CD14-positive monocyte (primary cell): ENCODE measurements at regions not wholly inside any gene's neighbourhood (a gene's known extent, or its start where the extent isn't known, plus 50 kb on each side); places are given as distances from the start of the nearest gene placed in this dataset.
"Not testable (repeated sequence)": the region's sequence is repeated elsewhere in the genome, so short reads cannot be mapped to it uniquely, and the experiment has no call there.

Experiments
- DNase-seq, 3 donors: peaks; one replicate each; pipeline ENCODE4 v3.0.0-alpha.2; 2011 to 2022
- H2AFZ ChIP-seq: 2 replicates; pipeline ENCODE4 v1.6.0; 2012; ENCODE audit warnings: mild to moderate bottlenecking, low read depth, low read length, inconsistent platforms; ENCODE audit not compliant: insufficient read depth, poor library complexity, severe bottlenecking
- H3K27ac ChIP-seq, 2 donors: 1 replicate in 1 of 2; 2 replicates in 1 of 2; pipeline ENCODE4 v1.5.1; 2012 to 2013; ENCODE audit warnings: low read length in 2 of 2, control low read depth in 1 of 2, inconsistent platforms in 1 of 2, low read depth in 1 of 2, mild to moderate bottlenecking in 1 of 2
- H3K27me3 ChIP-seq, 2 donors: one replicate each; pipeline versions ENCODE4 v1.6.0 to v1.6.1; 2011 to 2013; ENCODE audit warnings: low read length in 2 of 2; ENCODE audit not compliant: control insufficient read depth in 2 of 2, insufficient read depth in 2 of 2
- H3K36me3 ChIP-seq, 2 donors: replicated peaks in 1 of 2; 1 replicate in 1 of 2; 2 replicates in 1 of 2; pipeline versions ENCODE4 v1.5.1 to v1.6.1; 2012 to 2013; ENCODE audit warnings: low read length in 2 of 2, control low read depth in 1 of 2, inconsistent platforms in 1 of 2, mild to moderate bottlenecking in 1 of 2; ENCODE audit not compliant: insufficient read depth in 2 of 2, control insufficient read depth in 1 of 2
- H3K4me1 ChIP-seq, 2 donors: 1 replicate in 1 of 2; 2 replicates in 1 of 2; pipeline versions ENCODE4 v1.5.1 to v1.6.1; 2012 to 2013; ENCODE audit warnings: low read length in 2 of 2, control low read depth in 1 of 2, inconsistent platforms in 1 of 2, mild to moderate bottlenecking in 1 of 2, moderate library complexity in 1 of 2; ENCODE audit not compliant: insufficient read depth in 2 of 2, control insufficient read depth in 1 of 2
- H3K4me2 ChIP-seq: replicated peaks from 2 replicates; pipeline ENCODE3; 2012; ENCODE audit warnings: low read length, moderate library complexity, mild to moderate bottlenecking; ENCODE audit not compliant: poor library complexity, severe bottlenecking; ENCODE audit errors: extremely low read depth
- H3K4me3 ChIP-seq, 3 experiments: fragments of 200-600 bp in 1 of 3; sonication (generic) in 1 of 3; replicated peaks in 1 of 3; 1 replicate in 2 of 3; 2 replicates in 1 of 3; pipeline ENCODE4 v1.5.1; 2011 to 2013; ENCODE audit warnings: low read length in 3 of 3, mild to moderate bottlenecking in 3 of 3, control low read depth in 2 of 3, low read depth in 2 of 3, inconsistent platforms in 1 of 3, moderate library complexity in 1 of 3
- H3K79me2 ChIP-seq: 2 replicates; pipeline ENCODE4 v1.6.0; 2012; ENCODE audit warnings: mild to moderate bottlenecking, control low read depth, inconsistent platforms, low read length, moderate library complexity; ENCODE audit not compliant: insufficient read depth
- H3K9ac ChIP-seq: 2 replicates; pipeline ENCODE4 v1.6.0; 2017; ENCODE audit warnings: low read length, mild to moderate bottlenecking; ENCODE audit not compliant: insufficient read depth, poor library complexity, severe bottlenecking
- H3K9me3 ChIP-seq, 2 donors: replicated peaks in 1 of 2; 1 replicate in 1 of 2; 2 replicates in 1 of 2; pipeline versions ENCODE4 v1.5.1 to v1.6.1; 2012 to 2013; ENCODE audit warnings: low read length in 2 of 2, control low read depth in 1 of 2; ENCODE audit not compliant: control insufficient read depth in 1 of 2, insufficient read depth in 1 of 2
- H4K20me1 ChIP-seq: 2 replicates; pipeline ENCODE4 v1.6.0; 2012; ENCODE audit warnings: mild to moderate bottlenecking, low read length, control low read depth, moderate library complexity; ENCODE audit not compliant: insufficient read depth
- H3K27ac Mint-ChIP-seq, 7 donors: one replicate each; pipeline ENCODE4 v1.8.0; 2020; ENCODE audit warnings: mild to moderate bottlenecking in 7 of 7, mixed read lengths in 7 of 7, moderate library complexity in 6 of 7, inconsistent platforms in 2 of 7
- H3K27me3 Mint-ChIP-seq, 3 donors: one replicate each; pipeline ENCODE4 v1.8.0; 2021 to 2022; ENCODE audit warnings: low read depth in 3 of 3, mild to moderate bottlenecking in 3 of 3, mixed read lengths in 3 of 3, moderate library complexity in 3 of 3, inconsistent platforms in 1 of 3
- H3K36me3 Mint-ChIP-seq, 2 donors: one replicate each; pipeline ENCODE4 v1.8.0; 2020; ENCODE audit warnings: mixed read lengths in 2 of 2, inconsistent platforms in 1 of 2, mild to moderate bottlenecking in 1 of 2
- H3K4me1 Mint-ChIP-seq: one replicate; pipeline ENCODE4 v1.8.0; 2020; ENCODE audit warnings: mild to moderate bottlenecking, mixed read lengths
- H3K4me3 Mint-ChIP-seq, 2 donors: one replicate each; pipeline ENCODE4 v1.8.0; 2020; ENCODE audit warnings: mild to moderate bottlenecking in 2 of 2, mixed read lengths in 2 of 2, moderate library complexity in 1 of 2
- H3K9me3 Mint-ChIP-seq, 7 donors: one replicate each; pipeline ENCODE4 v1.8.0; 2020 to 2022; ENCODE audit warnings: mixed read lengths in 7 of 7, mild to moderate bottlenecking in 6 of 7, moderate library complexity in 6 of 7, inconsistent platforms in 2 of 7
- WGBS: methylation state at CpG from one replicate; pipeline ENCODE4 v1.1.5; 2013; ENCODE audit warnings: missing lambda C conversion rate; ENCODE audit not compliant: insufficient coverage; 5-methylcytosine and 5-hydroxymethylcytosine counted together
- intact Hi-C, 2 donors: fragments of 100-400 bp; cut with micrococcal nuclease; formaldehyde crosslinking; loops; one replicate each; pipeline versions ENCODE4 v1.15.0 to v1.15.1; 2023
- TF ChIP-seq, protein P1 (sequence below): fragments of 200-600 bp; IDR thresholded peaks from one replicate; pipeline ENCODE4 v1.8.0; 2022; ENCODE audit warnings: antibody characterized with exemption, mild to moderate bottlenecking

DNA sequence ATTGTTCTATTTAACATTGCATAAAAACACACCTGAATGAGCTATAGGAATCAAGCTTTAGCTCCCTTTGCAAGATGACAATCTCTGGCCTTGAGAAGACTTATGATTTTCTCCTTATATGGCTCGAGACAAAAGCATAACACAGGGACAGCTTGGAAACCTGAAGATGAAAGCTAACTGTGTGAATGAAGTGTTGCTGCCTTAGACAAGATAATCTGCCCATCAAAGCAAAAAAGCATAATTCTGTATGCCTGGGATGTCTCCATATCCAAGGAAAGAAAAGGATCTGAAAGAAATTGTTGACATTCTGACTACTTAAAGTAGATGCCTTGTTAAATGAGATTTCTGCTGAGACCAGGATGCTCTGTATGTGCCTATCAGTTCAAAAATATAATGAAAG lies 526.7 kb upstream of the TOM1L1 start:
- intact Hi-C loops: no loop called here
- H3K36me3 Mint-ChIP-seq: no peaks in the 10 kb centered on the region
- Histone ChIP-seq H3K79me2 (no peaks in the 10 kb centered on the region), H3K4me2 (no peak overlapping the region), H3K36me3 (no peaks in the 10 kb centered on the region), H3K9ac (no peak overlapping the region), H3K9me3 (peaks cover 0 to 6% of the 10 kb centered on the region in 2 donors), H3K27me3 (no peaks in the 10 kb centered on the region), H3K4me3 (no peak overlapping the region), H2AFZ (no peak overlapping the region), H4K20me1 (no peaks in the 10 kb centered on the region), H3K27ac (no peak overlapping the region), H3K4me1 (no peaks in the 10 kb centered on the region)
- TF ChIP-seq, protein P1, sequence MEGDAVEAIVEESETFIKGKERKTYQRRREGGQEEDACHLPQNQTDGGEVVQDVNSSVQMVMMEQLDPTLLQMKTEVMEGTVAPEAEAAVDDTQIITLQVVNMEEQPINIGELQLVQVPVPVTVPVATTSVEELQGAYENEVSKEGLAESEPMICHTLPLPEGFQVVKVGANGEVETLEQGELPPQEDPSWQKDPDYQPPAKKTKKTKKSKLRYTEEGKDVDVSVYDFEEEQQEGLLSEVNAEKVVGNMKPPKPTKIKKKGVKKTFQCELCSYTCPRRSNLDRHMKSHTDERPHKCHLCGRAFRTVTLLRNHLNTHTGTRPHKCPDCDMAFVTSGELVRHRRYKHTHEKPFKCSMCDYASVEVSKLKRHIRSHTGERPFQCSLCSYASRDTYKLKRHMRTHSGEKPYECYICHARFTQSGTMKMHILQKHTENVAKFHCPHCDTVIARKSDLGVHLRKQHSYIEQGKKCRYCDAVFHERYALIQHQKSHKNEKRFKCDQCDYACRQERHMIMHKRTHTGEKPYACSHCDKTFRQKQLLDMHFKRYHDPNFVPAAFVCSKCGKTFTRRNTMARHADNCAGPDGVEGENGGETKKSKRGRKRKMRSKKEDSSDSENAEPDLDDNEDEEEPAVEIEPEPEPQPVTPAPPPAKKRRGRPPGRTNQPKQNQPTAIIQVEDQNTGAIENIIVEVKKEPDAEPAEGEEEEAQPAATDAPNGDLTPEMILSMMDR: no peak
- no peaks in the 10 kb centered on the region for H3K4me1 Mint-ChIP-seq
- peaks cover 0 to 12% (median 8%) of the 10 kb centered on the region in 7 donors for H3K9me3 Mint-ChIP-seq
- H3K4me3 Mint-ChIP-seq: no peak overlapping the region
- WGBS: 40% methylated on average over 1 of the region's 1 CpG
- peaks cover 0 to 1% (median 0%) of the 10 kb centered on the region in 3 donors for H3K27me3 Mint-ChIP-seq
- DNase-seq: no peak
- no peak overlapping the region for H3K27ac Mint-ChIP-seq

GRCh38 chr17:54376409-54376808 lies 524.2 kb upstream of the TOM1L1 start:
- H3K36me3 Mint-ChIP-seq, H4K20me1 ChIP-seq, H3K27me3 Mint-ChIP-seq, H3K79me2 ChIP-seq, H3K4me3 ChIP-seq, intact Hi-C loops, H3K36me3 ChIP-seq, H3K4me2 ChIP-seq, H3K27ac ChIP-seq, H2AFZ ChIP-seq, DNase-seq, H3K9me3 Mint-ChIP-seq, H3K27me3 ChIP-seq, H3K4me3 Mint-ChIP-seq, H3K9me3 ChIP-seq, H3K27ac Mint-ChIP-seq, H3K9ac ChIP-seq, H3K4me1 ChIP-seq, H3K4me1 Mint-ChIP-seq: not testable (repeated sequence)
- no CpG with 5 or more reads among the region's 6 CpGs for WGBS
